SK-N-SH treated with all-trans-retinoic acid at 6 μM for 48 hours (cell line): ENCODE measurements at regions not wholly inside any gene's neighbourhood (a gene's known extent, or its start where the extent isn't known, plus 50 kb on each side); places are given as distances from the start of the nearest gene placed in this dataset.

Experiments
- ARNTL ChIP-seq: fragments of 450-650 bp; formaldehyde crosslinking; IDR thresholded peaks from 2 replicates; pipeline ENCODE4 v1.5.0; 2020; ENCODE audit warnings: low read depth, mild to moderate bottlenecking, moderate library complexity, borderline replicate concordance
- BACH2 ChIP-seq: fragments of 250-450 bp; sonication (Bioruptor Pico); IDR thresholded peaks from 2 replicates; pipeline ENCODE4 v1.9.0; 2021; ENCODE audit warnings: mild to moderate bottlenecking, borderline replicate concordance
- ESRRG ChIP-seq: fragments of 250-450 bp; sonication (Bioruptor Pico); IDR thresholded peaks from 2 replicates; pipeline ENCODE4 v1.6.1; 2021; ENCODE audit warnings: mild to moderate bottlenecking
- TOX ChIP-seq: fragments of 250-450 bp; sonication (Bioruptor Pico); IDR thresholded peaks from 2 replicates; pipeline ENCODE4 v1.8.0; 2021; ENCODE audit warnings: mild to moderate bottlenecking, moderate library complexity, borderline replicate concordance
- ZFP30 ChIP-seq: fragments of 450-650 bp; formaldehyde crosslinking; IDR thresholded peaks from 2 replicates; pipeline ENCODE4 v1.5.0; 2022; ENCODE audit warnings: mild to moderate bottlenecking, moderate library complexity
- ZNF565 ChIP-seq: fragments of 450-650 bp; formaldehyde crosslinking; conservative IDR thresholded peaks from 2 replicates; pipeline ENCODE4 v1.5.0; 2020; ENCODE audit warnings: low read depth, mild to moderate bottlenecking, moderate library complexity
- ZNF8 ChIP-seq: fragments of 450-650 bp; formaldehyde crosslinking; IDR thresholded peaks from 2 replicates; pipeline ENCODE4 v1.5.0; 2020; ENCODE audit warnings: mild to moderate bottlenecking, moderate library complexity
- TF ChIP-seq, protein P1 (sequence below): fragments of 250-450 bp; sonication (Bioruptor Pico); IDR thresholded peaks from 2 replicates; pipeline ENCODE4 v1.8.0; 2020; ENCODE audit warnings: mild to moderate bottlenecking, moderate library complexity, borderline replicate concordance
- TF ChIP-seq, protein P2 (sequence below): fragments of 250-450 bp; sonication (Bioruptor Pico); IDR thresholded peaks from 2 replicates; pipeline ENCODE4 v1.8.0; 2021; ENCODE audit warnings: low read depth, mild to moderate bottlenecking, moderate library complexity, borderline replicate concordance

DNA sequence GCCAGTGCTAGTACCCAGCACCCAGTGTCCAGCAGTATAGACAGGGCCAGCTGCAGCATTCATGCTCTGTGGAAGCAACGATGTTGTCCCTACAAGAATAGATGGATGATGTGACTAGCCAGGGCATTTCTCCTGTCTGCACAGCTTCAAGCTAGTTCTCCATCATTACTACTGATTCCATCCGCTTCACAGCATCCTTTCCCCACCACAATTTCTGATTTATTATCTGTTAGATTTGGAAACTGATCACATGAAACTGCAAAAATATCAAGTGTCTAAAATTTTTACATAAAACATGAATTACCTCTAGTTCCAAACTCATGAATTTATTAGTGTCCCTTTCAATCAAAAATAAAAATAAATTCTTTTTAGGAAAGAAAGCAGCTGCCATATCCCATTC is 138.9 kb upstream of the POU2AF2 start:
- no peak for TF ChIP-seq ARNTL (CRISPR knock-in tag)
- no peak for TF ChIP-seq BACH2
- TF ChIP-seq ZNF565 (CRISPR knock-in tag), result no peak
- no peak for TF ChIP-seq ZFP30
- TF ChIP-seq, protein P1, sequence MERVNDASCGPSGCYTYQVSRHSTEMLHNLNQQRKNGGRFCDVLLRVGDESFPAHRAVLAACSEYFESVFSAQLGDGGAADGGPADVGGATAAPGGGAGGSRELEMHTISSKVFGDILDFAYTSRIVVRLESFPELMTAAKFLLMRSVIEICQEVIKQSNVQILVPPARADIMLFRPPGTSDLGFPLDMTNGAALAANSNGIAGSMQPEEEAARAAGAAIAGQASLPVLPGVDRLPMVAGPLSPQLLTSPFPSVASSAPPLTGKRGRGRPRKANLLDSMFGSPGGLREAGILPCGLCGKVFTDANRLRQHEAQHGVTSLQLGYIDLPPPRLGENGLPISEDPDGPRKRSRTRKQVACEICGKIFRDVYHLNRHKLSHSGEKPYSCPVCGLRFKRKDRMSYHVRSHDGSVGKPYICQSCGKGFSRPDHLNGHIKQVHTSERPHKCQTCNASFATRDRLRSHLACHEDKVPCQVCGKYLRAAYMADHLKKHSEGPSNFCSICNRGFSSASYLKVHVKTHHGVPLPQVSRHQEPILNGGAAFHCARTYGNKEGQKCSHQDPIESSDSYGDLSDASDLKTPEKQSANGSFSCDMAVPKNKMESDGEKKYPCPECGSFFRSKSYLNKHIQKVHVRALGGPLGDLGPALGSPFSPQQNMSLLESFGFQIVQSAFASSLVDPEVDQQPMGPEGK, result no peak
- TF ChIP-seq ZNF8 (CRISPR knock-in tag), result no peak
- no peak for TF ChIP-seq ESRRG (CRISPR knock-in tag)
- no peak for TF ChIP-seq TOX
- TF ChIP-seq, protein P2, sequence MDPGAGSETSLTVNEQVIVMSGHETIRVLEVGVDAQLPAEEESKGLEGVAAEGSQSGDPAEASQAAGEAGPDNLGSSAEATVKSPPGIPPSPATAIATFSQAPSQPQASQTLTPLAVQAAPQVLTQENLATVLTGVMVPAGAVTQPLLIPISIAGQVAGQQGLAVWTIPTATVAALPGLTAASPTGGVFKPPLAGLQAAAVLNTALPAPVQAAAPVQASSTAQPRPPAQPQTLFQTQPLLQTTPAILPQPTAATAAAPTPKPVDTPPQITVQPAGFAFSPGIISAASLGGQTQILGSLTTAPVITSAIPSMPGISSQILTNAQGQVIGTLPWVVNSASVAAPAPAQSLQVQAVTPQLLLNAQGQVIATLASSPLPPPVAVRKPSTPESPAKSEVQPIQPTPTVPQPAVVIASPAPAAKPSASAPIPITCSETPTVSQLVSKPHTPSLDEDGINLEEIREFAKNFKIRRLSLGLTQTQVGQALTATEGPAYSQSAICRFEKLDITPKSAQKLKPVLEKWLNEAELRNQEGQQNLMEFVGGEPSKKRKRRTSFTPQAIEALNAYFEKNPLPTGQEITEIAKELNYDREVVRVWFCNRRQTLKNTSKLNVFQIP (CRISPR knock-in tag), result no peak
